Right lobe of liver (tissue), 4 donors: ENCODE measurements at regions not wholly inside any gene's neighbourhood (a gene's known extent, or its start where the extent isn't known, plus 50 kb on each side); places are given as distances from the start of the nearest gene placed in this dataset.

Source experiments
- POLR2A ChIP-seq: fragments of 450-650 bp; IDR thresholded peaks from one replicate; pipeline ENCODE4 v1.6.1; 2017; ENCODE audit warnings: antibody characterized with exemption, mild to moderate bottlenecking
- TF ChIP-seq, protein P1 (sequence below), 4 donors: fragments of 200-600 bp in 3 of 4; fragments of 450-650 bp in 1 of 4; IDR thresholded peaks; one replicate each; pipeline versions ENCODE4 v1.5.1 to v1.8.0; 2016 to 2022; ENCODE audit warnings: antibody characterized with exemption in 4 of 4, mild to moderate bottlenecking in 2 of 4
- donor health status: DM: no; HTN: no; CAD: no.
- donor health status: DM: no; HTN: no; CAD: no.
- donor health status: DM: no; HTN: yes; CAD: no.

DNA sequence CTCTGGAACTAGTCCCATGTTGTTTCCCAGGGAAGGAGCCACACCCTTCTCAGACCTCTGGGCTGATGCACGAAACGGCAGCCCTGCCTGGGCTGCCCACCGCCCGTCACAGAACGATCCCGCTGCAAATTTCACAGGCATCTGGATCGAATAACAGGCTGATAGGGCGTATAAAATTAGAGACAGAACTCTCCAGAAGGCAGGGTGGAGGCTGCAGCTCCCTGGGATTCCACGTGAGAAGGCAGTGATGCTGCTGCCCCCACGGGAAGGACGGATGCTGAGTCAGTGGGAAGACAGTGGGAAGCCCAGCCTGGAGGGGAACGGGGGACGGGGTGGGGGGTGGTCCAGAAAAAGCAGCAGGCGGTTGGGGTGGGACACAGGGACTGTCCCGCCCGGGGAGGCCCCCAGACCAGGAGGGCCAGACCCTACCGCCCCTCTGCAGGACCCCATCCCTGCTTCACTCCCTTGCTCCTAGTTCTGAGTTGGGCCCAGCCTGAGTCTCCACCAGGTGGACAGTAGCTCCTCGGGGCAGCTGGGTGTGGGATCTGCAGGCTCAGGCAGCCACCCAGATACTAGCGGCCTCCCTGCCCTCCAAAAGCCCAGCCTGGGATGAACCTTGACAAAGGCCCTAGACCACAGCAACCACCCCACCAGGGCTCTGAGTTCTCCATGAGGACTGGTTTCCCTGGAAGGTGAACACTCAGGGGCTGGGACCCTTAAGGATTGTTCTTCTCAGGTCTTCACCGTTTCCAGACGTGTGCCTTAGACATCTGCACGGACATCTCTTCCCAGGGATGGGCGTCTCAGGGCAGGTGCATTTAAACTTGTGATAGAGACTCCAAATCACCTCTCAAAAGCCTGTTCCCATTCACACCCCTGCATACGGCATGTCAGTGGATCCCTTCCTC is 117.8 kb downstream of the METRNL start:
- TF ChIP-seq, protein P1, sequence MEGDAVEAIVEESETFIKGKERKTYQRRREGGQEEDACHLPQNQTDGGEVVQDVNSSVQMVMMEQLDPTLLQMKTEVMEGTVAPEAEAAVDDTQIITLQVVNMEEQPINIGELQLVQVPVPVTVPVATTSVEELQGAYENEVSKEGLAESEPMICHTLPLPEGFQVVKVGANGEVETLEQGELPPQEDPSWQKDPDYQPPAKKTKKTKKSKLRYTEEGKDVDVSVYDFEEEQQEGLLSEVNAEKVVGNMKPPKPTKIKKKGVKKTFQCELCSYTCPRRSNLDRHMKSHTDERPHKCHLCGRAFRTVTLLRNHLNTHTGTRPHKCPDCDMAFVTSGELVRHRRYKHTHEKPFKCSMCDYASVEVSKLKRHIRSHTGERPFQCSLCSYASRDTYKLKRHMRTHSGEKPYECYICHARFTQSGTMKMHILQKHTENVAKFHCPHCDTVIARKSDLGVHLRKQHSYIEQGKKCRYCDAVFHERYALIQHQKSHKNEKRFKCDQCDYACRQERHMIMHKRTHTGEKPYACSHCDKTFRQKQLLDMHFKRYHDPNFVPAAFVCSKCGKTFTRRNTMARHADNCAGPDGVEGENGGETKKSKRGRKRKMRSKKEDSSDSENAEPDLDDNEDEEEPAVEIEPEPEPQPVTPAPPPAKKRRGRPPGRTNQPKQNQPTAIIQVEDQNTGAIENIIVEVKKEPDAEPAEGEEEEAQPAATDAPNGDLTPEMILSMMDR (IDR thresholded peaks at IDR 0.05), result no peak
- no peak for TF ChIP-seq POLR2A
